ENCODE measurements at regions not wholly inside any gene's neighbourhood (a gene's known extent, or its start where the extent isn't known, plus 50 kb on each side); places are given as distances from the start of the nearest gene placed in this dataset.

DNA sequence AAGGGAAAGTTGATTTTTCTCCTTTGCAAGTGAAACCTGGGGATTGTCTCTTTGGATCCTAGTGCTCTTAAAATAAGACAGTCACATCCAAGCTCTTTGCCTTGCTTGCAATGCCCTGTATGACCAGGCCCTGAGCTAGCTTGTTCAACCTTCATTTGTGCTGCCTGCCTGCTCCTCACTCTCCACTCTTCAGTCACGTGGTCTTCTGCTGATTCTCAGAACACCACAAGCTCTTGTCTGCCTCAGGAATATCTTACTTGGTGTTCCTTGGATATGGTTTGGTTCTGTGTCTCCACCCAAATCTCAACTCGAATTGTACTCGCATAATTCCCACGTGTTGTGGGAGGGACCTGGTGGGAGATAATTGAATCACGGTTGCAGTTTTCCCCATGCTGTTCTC is 318.7 kb downstream of the RMST start:
- no peak overlapping the region for H3K4me3 Mint-ChIP-seq
- H3K9me3 Mint-ChIP-seq (ENCODE audit: low read depth): peaks cover 2% of the 10 kb centered on the region
- no peak overlapping the region for H3K27ac Mint-ChIP-seq
- CTCF ChIA-PET: no interaction called here
- H3K27me3 Mint-ChIP-seq: no peaks in the 10 kb centered on the region
- H3K4me1 Mint-ChIP-seq: no peaks in the 10 kb centered on the region
- DNase-seq: no peak
- no peaks in the 10 kb centered on the region for H3K36me3 Mint-ChIP-seq
- no peak for ATAC-seq

DNA sequence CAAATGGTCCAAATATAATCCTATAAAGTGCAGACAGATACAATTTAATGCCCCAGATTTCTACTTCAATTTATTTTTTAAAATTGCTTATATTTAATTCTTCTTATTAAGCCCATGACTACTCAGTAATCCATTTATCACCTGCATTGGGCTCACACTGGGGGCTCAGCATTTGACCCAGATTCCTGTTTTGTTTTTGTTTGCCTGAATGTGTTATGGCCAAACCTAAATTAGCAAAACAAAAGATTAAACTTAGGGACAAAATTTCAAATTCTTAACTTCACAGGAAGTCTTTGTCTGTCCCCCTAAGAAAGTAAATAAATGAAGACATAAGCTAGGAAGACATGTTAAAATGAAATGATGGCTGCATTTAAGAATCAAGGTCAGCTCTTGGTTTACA is 322.3 kb downstream of the RMST start:
- CTCF ChIA-PET: interaction anchor here (0.7 kb wide), 1 partner anchor 43 kb away, joined by 3 read pairs; no protein-coding TSS in a partner anchor
- Mint-ChIP-seq H3K27me3 (no peaks in the 10 kb centered on the region), H3K9me3 (ENCODE audit: low read depth) (peaks cover 2% of the 10 kb centered on the region), H3K4me1 (no peaks in the 10 kb centered on the region), H3K27ac (no peak overlapping the region), H3K36me3 (no peaks in the 10 kb centered on the region), H3K4me3 (no peak overlapping the region)
- ATAC-seq (no peak), DNase-seq (no peak)

DNA sequence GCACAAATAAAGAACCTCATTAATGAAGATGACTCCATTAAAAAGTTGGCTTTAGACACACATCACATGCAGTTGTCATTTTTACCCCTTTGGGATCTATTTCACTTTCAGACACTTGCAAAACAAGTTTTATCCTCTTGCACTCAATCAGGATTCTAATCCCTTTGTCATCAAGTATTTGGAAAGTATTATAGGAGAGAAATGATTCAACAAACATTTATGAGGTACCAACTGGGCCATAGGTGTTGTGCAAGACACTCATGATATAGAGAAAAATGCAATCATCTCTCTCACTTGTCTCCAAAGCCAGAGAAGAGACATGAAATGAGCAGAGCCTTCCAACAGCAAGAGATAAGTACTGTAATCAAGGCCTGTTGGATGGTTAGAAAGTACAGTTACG is 327.7 kb downstream of the RMST start:
- no peak for DNase-seq
- Mint-ChIP-seq H3K4me3 (no peak overlapping the region), H3K4me1 (no peaks in the 10 kb centered on the region), H3K9me3 (ENCODE audit: low read depth) (peaks cover 6% of the 10 kb centered on the region), H3K27ac (no peak overlapping the region), H3K27me3 (no peaks in the 10 kb centered on the region), H3K36me3 (no peaks in the 10 kb centered on the region)
- CTCF ChIA-PET: no interaction called here
- no peak for ATAC-seq

DNA sequence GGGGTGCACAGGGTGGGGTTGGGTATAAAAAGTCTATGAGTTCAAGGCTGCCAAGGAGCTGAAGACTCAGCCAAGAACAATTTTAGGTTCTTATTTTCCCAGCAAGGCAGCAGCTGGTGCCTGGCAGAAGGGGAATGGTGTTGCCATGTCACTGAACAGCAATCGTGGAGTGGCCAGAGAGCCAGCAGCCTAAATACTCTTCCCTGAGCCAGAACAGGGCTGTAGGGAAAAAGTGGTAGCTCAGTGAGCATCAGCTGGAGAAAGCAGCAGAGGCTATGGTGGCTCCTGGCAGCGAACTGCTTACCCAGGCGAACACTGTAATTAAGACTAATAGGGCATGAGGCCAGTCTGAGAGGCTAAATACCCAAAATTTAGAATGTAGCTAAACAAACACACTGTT is 334.9 kb downstream of the RMST start:
- no peak overlapping the region for H3K27ac Mint-ChIP-seq
- DNase-seq (no peak), ATAC-seq (no peak)
- H3K4me1 Mint-ChIP-seq: no peaks in the 10 kb centered on the region
- no peak overlapping the region for H3K4me3 Mint-ChIP-seq
- H3K36me3 Mint-ChIP-seq: no peaks in the 10 kb centered on the region
- H3K9me3 Mint-ChIP-seq (ENCODE audit: low read depth): peaks cover 6% of the 10 kb centered on the region
- no peaks in the 10 kb centered on the region for H3K27me3 Mint-ChIP-seq
- CTCF ChIA-PET: no interaction called here

DNA sequence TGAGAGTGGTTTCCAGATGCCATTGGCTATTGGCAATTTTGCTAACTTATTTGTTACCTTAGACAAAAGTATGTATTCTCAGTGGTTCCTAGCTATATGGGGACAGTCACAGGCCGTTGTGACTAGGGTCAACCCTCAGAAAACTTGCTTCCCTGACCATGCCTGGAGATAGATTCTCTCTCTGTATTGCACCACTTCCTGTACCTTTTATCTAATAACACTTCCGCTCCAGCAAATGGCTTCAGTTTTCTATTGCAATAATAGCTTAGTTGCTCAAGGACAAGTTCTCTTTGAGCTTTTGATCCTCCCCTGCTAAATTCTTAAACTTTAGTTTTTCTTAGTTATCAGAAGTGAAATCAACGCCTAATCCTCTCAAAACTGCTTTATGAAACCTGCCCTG is 338.0 kb downstream of the RMST start:
- CTCF ChIA-PET: no interaction called here
- no peak for ATAC-seq
- Mint-ChIP-seq H3K27ac (no peak overlapping the region), H3K27me3 (no peaks in the 10 kb centered on the region), H3K4me1 (no peaks in the 10 kb centered on the region), H3K4me3 (no peak overlapping the region), H3K9me3 (ENCODE audit: low read depth) (no peaks in the 10 kb centered on the region), H3K36me3 (no peaks in the 10 kb centered on the region)
- no peak for DNase-seq

DNA sequence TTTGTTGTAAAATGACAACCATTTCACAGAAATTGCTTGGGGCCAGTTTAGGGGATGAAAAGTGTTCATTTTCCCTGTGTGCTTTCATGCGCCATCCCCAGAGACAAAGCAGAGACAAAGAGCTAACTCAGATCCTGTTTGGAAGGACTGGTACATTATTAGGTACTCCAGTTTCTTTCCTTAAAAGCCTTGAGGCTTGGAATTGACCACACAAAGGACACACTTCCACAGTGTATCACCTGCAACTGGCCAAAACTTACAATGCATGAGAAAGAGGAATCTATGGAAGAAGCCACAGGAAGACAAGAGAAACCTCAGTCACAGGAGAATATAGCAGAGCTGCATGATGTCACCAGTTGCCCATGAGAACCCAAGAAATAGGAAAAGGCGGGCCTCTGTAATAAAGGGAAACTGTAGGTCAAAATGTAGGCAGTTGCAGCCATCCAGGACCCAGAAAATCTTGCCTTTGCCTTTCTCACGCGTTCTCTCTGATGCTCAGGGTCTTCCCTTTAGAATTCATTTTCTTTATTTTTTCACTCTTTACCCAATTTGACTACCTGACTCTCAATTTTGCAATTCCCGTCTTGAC is 339.0 kb downstream of the RMST start:
- CTCF ChIA-PET: no interaction called here
- ATAC-seq (no peak), DNase-seq (no peak)
- Mint-ChIP-seq H3K9me3 (ENCODE audit: low read depth) (no peaks in the 10 kb centered on the region), H3K27me3 (no peaks in the 10 kb centered on the region), H3K4me3 (no peak overlapping the region), H3K4me1 (no peaks in the 10 kb centered on the region), H3K27ac (no peak overlapping the region), H3K36me3 (no peaks in the 10 kb centered on the region)

DNA sequence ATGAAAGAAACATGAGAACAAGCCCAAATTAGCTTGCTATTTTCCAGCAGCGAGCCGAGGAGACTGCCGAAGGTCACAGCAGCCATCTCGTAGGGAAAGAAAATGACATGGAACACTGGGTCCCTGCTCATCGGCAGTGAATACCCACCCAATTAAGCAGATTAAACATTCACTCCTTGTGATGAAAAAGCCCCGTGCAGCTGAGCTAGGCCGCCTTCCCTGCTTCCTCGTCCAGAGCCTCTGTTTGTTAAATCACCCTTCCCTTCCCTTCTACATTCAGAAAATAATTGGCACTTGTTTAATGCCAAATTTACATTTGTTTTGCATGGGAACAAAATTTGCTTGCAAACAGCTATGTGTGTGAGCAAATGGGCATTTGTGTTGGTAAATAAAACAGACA is 342.5 kb downstream of the RMST start:
- Mint-ChIP-seq H3K27me3 (no peaks in the 10 kb centered on the region), H3K27ac (no peak overlapping the region), H3K9me3 (ENCODE audit: low read depth) (no peaks in the 10 kb centered on the region), H3K4me3 (no peak overlapping the region), H3K4me1 (no peaks in the 10 kb centered on the region), H3K36me3 (no peaks in the 10 kb centered on the region)
- CTCF ChIA-PET: no interaction called here
- no peak for DNase-seq
- no peak for ATAC-seq

DNA sequence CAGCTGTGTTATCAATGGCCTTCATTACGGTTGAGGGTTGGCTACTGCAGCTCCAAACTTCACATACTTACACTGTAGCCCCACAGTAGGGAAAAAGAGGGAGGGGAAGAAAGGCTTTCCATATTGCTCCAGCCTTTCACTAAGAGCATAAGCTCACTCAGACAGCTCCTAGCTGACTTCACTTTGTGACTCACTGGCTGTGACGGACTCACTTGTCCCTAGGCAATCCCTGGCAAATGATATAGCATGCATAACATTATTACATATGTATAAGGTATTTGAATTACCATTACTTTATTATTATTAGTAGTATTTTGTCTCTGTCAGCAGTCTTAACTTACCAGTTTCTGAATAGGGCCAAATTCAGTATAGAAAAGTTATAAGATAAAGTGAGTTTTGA is 350.7 kb downstream of the RMST start:
- H3K9me3 Mint-ChIP-seq (ENCODE audit: low read depth): peaks cover 2% of the 10 kb centered on the region
- DNase-seq: no peak
- no peaks in the 10 kb centered on the region for H3K36me3 Mint-ChIP-seq
- no peak overlapping the region for H3K27ac Mint-ChIP-seq
- H3K27me3 Mint-ChIP-seq: no peaks in the 10 kb centered on the region
- H3K4me1 Mint-ChIP-seq: no peaks in the 10 kb centered on the region
- CTCF ChIA-PET: no interaction called here
- no peak for ATAC-seq
- no peak overlapping the region for H3K4me3 Mint-ChIP-seq

DNA sequence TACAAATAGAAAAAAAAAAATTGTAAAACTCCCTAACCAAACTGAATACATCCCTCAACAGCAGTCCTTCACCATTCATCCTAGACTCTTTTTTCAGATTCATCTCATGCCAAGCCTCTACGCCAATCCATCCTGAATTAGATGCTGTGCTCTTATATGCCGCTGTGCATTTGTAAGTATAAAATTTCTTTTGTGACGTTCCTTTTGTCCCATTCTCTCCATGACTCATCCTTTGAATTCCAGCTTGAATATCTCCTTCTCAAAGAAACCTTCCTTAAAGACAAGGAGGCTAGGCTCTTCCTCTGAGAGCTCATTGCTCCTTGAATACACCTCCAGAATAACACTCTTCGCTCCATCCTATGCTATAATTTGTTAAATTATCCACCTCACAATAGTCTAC is 359.2 kb downstream of the RMST start:
- no peak overlapping the region for H3K4me3 Mint-ChIP-seq
- no peaks in the 10 kb centered on the region for H3K9me3 Mint-ChIP-seq (ENCODE audit: low read depth)
- DNase-seq (no peak), ATAC-seq (no peak)
- CTCF ChIA-PET: no interaction called here
- no peaks in the 10 kb centered on the region for H3K36me3 Mint-ChIP-seq
- no peaks in the 10 kb centered on the region for H3K27me3 Mint-ChIP-seq
- H3K27ac Mint-ChIP-seq: no peak overlapping the region
- no peaks in the 10 kb centered on the region for H3K4me1 Mint-ChIP-seq

DNA sequence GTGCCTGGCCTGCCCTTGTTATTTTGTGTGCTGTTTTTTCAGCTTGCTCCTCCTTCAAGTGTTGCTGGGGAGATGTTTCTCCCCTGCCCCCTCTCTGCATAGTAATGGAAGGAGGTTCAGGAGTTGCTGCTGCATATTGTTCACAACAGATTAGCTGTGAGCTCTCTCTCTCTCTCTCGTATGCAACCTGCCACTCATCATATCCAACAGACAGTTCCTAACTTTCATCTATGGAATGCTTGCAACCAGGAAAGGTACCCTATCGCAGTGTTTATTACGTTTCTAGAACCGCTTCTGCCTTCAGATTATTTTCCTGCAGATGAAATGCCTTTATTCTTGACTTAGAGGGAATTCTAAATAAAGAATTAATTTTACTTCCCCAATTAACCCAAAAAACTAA is 372.9 kb downstream of the RMST start:
- Mint-ChIP-seq H3K36me3 (no peaks in the 10 kb centered on the region), H3K4me3 (no peak overlapping the region), H3K9me3 (ENCODE audit: low read depth) (peaks cover 2% of the 10 kb centered on the region), H3K27ac (no peak overlapping the region), H3K4me1 (no peaks in the 10 kb centered on the region), H3K27me3 (no peaks in the 10 kb centered on the region)
- no peak for DNase-seq
- CTCF ChIA-PET: no interaction called here
- ATAC-seq: no peak

DNA sequence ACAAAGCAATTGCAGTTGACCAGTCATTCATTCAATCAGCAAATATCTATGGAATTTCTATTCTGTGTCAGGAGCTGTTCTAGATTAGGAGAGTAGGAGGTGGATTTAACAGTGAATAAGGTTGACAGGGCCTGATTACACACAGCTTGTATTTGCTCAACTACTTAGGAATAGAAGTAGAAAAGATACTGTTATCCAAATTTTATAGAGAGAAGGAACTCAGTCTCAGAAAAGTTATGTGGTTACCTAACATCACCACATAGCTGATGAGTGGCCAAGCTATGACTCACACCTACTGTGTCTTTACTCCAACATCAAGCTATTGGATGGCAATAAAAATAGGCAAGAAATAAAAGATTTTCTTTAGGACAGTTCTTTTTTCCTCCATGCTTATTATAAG is 374.8 kb downstream of the RMST start:
- no peaks in the 10 kb centered on the region for H3K36me3 Mint-ChIP-seq
- no peak overlapping the region for H3K4me3 Mint-ChIP-seq
- DNase-seq (no peak), ATAC-seq (no peak)
- H3K27me3 Mint-ChIP-seq: no peaks in the 10 kb centered on the region
- CTCF ChIA-PET: no interaction called here
- H3K27ac Mint-ChIP-seq: no peak overlapping the region
- H3K9me3 Mint-ChIP-seq (ENCODE audit: low read depth): peaks cover 2% of the 10 kb centered on the region
- no peaks in the 10 kb centered on the region for H3K4me1 Mint-ChIP-seq

DNA sequence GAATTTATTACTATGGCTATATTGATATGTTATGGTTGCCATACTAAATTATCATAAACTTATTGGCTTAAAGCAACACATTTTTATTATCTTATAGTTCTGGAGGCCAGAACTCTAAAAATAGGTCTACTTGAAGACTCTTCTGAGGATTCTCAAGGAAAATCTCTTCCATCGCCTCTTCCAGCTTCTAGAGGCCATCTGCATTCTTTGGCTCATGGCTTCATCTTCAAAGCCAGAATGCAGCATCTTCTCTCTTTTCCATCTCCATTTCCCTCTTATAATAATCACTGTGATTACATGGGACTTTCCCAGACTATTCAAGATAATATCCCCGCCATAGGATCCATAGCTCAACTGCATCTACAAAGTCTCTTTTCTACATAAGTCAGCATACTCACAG is 385.4 kb downstream of the RMST start:
- H3K27me3 Mint-ChIP-seq: no peaks in the 10 kb centered on the region
- ATAC-seq: no peak
- CTCF ChIA-PET: no interaction called here
- DNase-seq: no peak
- H3K4me3 Mint-ChIP-seq: no peak overlapping the region
- H3K27ac Mint-ChIP-seq: no peak overlapping the region
- no peaks in the 10 kb centered on the region for H3K36me3 Mint-ChIP-seq
- H3K4me1 Mint-ChIP-seq: no peaks in the 10 kb centered on the region
- no peaks in the 10 kb centered on the region for H3K9me3 Mint-ChIP-seq (ENCODE audit: low read depth)

DNA sequence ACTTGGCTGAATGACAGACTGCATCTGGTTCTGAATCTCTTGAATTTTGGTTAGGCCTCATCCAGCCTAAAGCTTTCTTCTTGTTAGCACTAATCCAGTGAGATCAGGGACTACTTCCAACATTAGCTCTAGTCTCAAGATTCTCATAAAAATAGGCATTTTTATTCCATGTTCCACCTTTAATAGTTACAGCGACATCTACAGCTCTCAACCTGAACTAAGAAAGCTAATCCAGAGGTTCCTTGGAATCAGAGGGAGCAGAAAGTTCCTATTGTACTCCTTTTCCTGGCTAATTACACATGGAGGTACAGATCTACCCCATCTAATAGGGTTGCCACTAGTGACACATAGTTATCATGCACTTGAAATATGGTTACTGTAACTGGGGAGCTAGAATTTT is 391.9 kb downstream of the RMST start:
- Mint-ChIP-seq H3K4me3 (no peak overlapping the region), H3K9me3 (ENCODE audit: low read depth) (peaks cover 3% of the 10 kb centered on the region), H3K4me1 (no peaks in the 10 kb centered on the region), H3K27ac (no peak overlapping the region), H3K36me3 (no peaks in the 10 kb centered on the region), H3K27me3 (no peaks in the 10 kb centered on the region)
- DNase-seq (no peak), ATAC-seq (no peak)
- CTCF ChIA-PET: no interaction called here

DNA sequence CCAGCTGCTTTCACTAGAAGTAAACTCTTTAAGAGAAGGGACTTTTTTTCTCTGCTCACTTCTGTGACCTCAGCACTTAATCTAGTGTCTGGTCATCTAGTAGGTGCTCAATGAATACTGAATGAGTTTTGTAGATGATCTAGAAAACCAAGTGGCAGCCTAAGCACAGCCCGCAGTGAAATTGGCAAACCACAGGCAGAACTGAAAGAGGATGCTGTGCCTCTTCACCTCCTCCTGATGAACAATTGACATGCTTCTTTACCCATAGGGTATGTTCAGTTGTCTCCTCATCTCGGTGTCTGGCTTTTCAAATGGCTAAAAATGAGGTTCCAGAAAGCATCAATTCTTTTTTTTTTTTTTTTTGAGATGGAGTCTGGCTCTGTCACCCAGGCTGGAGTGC is 399.5 kb downstream of the RMST start:
- H3K27ac Mint-ChIP-seq: no peak overlapping the region
- no peak for ATAC-seq
- H3K27me3 Mint-ChIP-seq: no peaks in the 10 kb centered on the region
- no peaks in the 10 kb centered on the region for H3K4me1 Mint-ChIP-seq
- H3K9me3 Mint-ChIP-seq (ENCODE audit: low read depth): peaks cover 7% of the 10 kb centered on the region
- DNase-seq: no peak
- no peaks in the 10 kb centered on the region for H3K36me3 Mint-ChIP-seq
- CTCF ChIA-PET: no interaction called here
- H3K4me3 Mint-ChIP-seq: no peak overlapping the region

DNA sequence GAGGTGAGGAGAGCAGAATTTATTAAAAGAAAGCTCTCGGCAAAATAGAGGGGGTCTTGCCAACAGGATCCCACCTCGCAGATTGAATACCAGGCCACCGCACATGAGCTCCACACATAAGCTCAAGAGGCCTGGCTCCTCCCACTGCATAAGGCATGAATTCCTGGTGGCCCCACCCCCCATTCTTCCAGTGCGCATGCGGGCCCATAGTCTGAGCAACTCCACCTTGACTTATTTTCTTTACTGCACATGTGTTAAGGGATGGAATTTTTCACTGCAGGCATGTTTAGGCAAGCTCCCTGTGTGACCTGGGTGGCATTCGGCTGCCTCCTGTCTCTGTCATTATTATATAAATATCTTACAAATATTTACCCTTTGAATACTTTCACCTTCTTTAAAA is 412.5 kb downstream of the RMST start:
- Mint-ChIP-seq H3K27ac (no peak overlapping the region), H3K9me3 (ENCODE audit: low read depth) (peaks cover 9% of the 10 kb centered on the region), H3K27me3 (no peaks in the 10 kb centered on the region), H3K4me3 (no peak overlapping the region), H3K36me3 (no peaks in the 10 kb centered on the region), H3K4me1 (no peaks in the 10 kb centered on the region)
- CTCF ChIA-PET: no interaction called here
- no peak for DNase-seq
- ATAC-seq: no peak
